IMR-90 (cell line): ENCODE measurements at regions not wholly inside any gene's neighbourhood (a gene's known extent, or its start where the extent isn't known, plus 50 kb on each side); places are given as distances from the start of the nearest gene placed in this dataset.

Experiments used
- CHD1 ChIP-seq: IDR thresholded peaks from 2 replicates; pipeline ENCODE4 v1.6.1; 2012; ENCODE audit warnings: low read depth, low read length, improper control_type of control experiment
- CTCF ChIP-seq: conservative IDR thresholded peaks from 2 replicates; pipeline ENCODE4 v1.5.1; 2012; ENCODE audit warnings: mild to moderate bottlenecking, low read depth, low read length, improper control_type of control experiment
- MAZ ChIP-seq: IDR thresholded peaks from 2 replicates; pipeline ENCODE4 v1.6.1; 2012; ENCODE audit warnings: low read depth, mild to moderate bottlenecking, low read length, improper control_type of control experiment, moderate library complexity, borderline replicate concordance

GRCh38 chr14:53247596-53248370, 94.7 kb upstream of the DDHD1 start:
- TF ChIP-seq CTCF (no peak), MAZ (no peak), CHD1 (no peak)
